ENCODE measurements at regions not wholly inside any gene's neighbourhood (a gene's known extent, or its start where the extent isn't known, plus 50 kb on each side); places are given as distances from the start of the nearest gene placed in this dataset.

DNA sequence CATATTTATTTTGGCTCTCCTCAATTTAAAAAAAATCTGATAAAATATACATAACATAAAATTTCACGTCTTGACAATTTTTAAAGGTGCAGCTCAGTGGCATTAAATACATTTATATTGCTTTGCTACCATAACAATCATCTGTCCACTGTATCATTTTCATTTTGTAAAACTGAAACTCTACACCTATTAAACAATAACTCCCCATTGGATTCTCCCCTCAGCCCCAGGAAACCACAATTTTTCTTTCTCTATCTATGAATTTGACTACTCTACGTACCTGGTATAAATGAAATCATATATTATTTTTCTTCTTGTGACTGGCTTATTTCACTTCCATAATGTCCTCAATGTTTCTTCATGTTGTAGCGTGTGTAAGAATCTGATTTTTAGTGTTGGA lies 563.5 kb downstream of the PRR16 start:
- ChIA-PET POLR2A (no interaction called here), CTCF (no interaction called here)
- Histone ChIP-seq H3K36me3 (replicated peaks in 1 of 2; ENCODE audit: control extremely low read depth in 1 of 2, control insufficient read depth in 1 of 2, extremely low read depth in 1 of 2, insufficient read depth in 2 of 2, low read length in 1 of 2) (no peaks in the 10 kb centered on the region), H3K27ac (ENCODE audit: low read length in 2 of 2) (no peak overlapping the region), H3K4me3 (ENCODE audit: control extremely low read depth in 1 of 5, extremely low read depth in 1 of 5, insufficient read depth in 1 of 5, low read depth in 2 of 5, low read length in 4 of 5) (no peak overlapping the region), H3K79me2 (ENCODE audit: control insufficient read depth, insufficient read depth, low read length) (no peaks in the 10 kb centered on the region), H4K20me1 (ENCODE audit: control insufficient read depth, insufficient read depth, low read length, poor library complexity, severe bottlenecking) (no peaks in the 10 kb centered on the region), H3K4me1 (ENCODE audit: control insufficient read depth in 2 of 2, insufficient read depth in 2 of 2, low read length in 2 of 2) (no peaks in the 10 kb centered on the region), H3K9ac (ENCODE audit: low read length) (no peak overlapping the region), H3K9me3 (ENCODE audit: control extremely low read depth in 1 of 3, control insufficient read depth in 2 of 3, insufficient read depth in 1 of 3, low read length in 2 of 3) (no peaks in the 10 kb centered on the region), H2AFZ (ENCODE audit: insufficient read depth, low read depth, low read length, poor library complexity, severe bottlenecking) (no peak overlapping the region), H3K4me2 (replicated peaks; ENCODE audit: low read depth, low read length, poor library complexity, severe bottlenecking) (no peak overlapping the region), H3K27me3 (replicated peaks in 1 of 4; ENCODE audit: control extremely low read depth in 1 of 4, control insufficient read depth in 3 of 4, insufficient read depth in 4 of 4, low read length in 3 of 4) (no peaks in the 10 kb centered on the region)
- WGBS (ENCODE audit: insufficient coverage) = 86% methylated on average over 1 of the region's 3 CpGs
- no peaks in the 10 kb centered on the region for H3K4me1 Mint-ChIP-seq
- intact Hi-C loops (cut with micrococcal nuclease) = no loop called here
- ATAC-seq (ENCODE audit: low read depth) (no peak), DNase-seq (no peak)
- no peaks in the 10 kb centered on the region for H3K27me3 Mint-ChIP-seq
- TF ChIP-seq, protein P1, sequence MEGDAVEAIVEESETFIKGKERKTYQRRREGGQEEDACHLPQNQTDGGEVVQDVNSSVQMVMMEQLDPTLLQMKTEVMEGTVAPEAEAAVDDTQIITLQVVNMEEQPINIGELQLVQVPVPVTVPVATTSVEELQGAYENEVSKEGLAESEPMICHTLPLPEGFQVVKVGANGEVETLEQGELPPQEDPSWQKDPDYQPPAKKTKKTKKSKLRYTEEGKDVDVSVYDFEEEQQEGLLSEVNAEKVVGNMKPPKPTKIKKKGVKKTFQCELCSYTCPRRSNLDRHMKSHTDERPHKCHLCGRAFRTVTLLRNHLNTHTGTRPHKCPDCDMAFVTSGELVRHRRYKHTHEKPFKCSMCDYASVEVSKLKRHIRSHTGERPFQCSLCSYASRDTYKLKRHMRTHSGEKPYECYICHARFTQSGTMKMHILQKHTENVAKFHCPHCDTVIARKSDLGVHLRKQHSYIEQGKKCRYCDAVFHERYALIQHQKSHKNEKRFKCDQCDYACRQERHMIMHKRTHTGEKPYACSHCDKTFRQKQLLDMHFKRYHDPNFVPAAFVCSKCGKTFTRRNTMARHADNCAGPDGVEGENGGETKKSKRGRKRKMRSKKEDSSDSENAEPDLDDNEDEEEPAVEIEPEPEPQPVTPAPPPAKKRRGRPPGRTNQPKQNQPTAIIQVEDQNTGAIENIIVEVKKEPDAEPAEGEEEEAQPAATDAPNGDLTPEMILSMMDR (IDR thresholded peaks at IDR 0.05) = no peak
- no peak for TF ChIP-seq EZH2 (IDR thresholded peaks at IDR 0.05; ENCODE audit: borderline replicate concordance, insufficient read depth, low read depth, low read length, poor library complexity, severe bottlenecking)
- no peak overlapping the region for H3K27ac Mint-ChIP-seq
- no peaks in the 10 kb centered on the region for H3K9me3 Mint-ChIP-seq (ENCODE audit: insufficient read depth)
- no peak overlapping the region for H3K4me3 Mint-ChIP-seq

- H3K4me1 ChIP-seq (ENCODE audit: control insufficient read depth in 2 of 2, insufficient read depth in 2 of 2, low read length in 2 of 2) = no peaks in the 10 kb centered on the region
- Mint-ChIP-seq H3K4me1 (no peaks in the 10 kb centered on the region), H3K27ac (no peak overlapping the region), H3K27me3 (no peaks in the 10 kb centered on the region), H3K4me3 (no peak overlapping the region), H3K9me3 (ENCODE audit: insufficient read depth) (peaks cover 1% of the 10 kb centered on the region)
- CTCF ChIA-PET = no interaction called here
- no CpG with 5 or more reads among the region's 4 CpGs for WGBS (ENCODE audit: insufficient coverage)
- H3K27me3 ChIP-seq (replicated peaks in 1 of 4; ENCODE audit: control extremely low read depth in 1 of 4, control insufficient read depth in 3 of 4, insufficient read depth in 4 of 4, low read length in 3 of 4) = no peaks in the 10 kb centered on the region
- no peaks in the 10 kb centered on the region for H3K9me3 ChIP-seq (ENCODE audit: control extremely low read depth in 1 of 3, control insufficient read depth in 2 of 3, insufficient read depth in 1 of 3, low read length in 2 of 3)
- intact Hi-C loops (cut with micrococcal nuclease) = no loop called here
- no peaks in the 10 kb centered on the region for H4K20me1 ChIP-seq (ENCODE audit: control insufficient read depth, insufficient read depth, low read length, poor library complexity, severe bottlenecking)
- no peak overlapping the region for H3K9ac ChIP-seq (ENCODE audit: low read length)
- no peaks in the 10 kb centered on the region for H3K36me3 ChIP-seq (replicated peaks in 1 of 2; ENCODE audit: control extremely low read depth in 1 of 2, control insufficient read depth in 1 of 2, extremely low read depth in 1 of 2, insufficient read depth in 2 of 2, low read length in 1 of 2)
- TF ChIP-seq, protein P1 (IDR thresholded peaks at IDR 0.05) = no peak
- TF ChIP-seq EZH2 (IDR thresholded peaks at IDR 0.05; ENCODE audit: borderline replicate concordance, insufficient read depth, low read depth, low read length, poor library complexity, severe bottlenecking) = no peak
- no peaks in the 10 kb centered on the region for H3K79me2 ChIP-seq (ENCODE audit: control insufficient read depth, insufficient read depth, low read length)
- DNase-seq = no peak
- ATAC-seq (ENCODE audit: low read depth) = no peak
- POLR2A ChIA-PET = no interaction called here
- H2AFZ ChIP-seq (ENCODE audit: insufficient read depth, low read depth, low read length, poor library complexity, severe bottlenecking) = no peak overlapping the region
- H3K4me3 ChIP-seq (ENCODE audit: control extremely low read depth in 1 of 5, extremely low read depth in 1 of 5, insufficient read depth in 1 of 5, low read depth in 2 of 5, low read length in 4 of 5) = no peak overlapping the region
- no peak overlapping the region for H3K27ac ChIP-seq (ENCODE audit: low read length in 2 of 2)
- no peak overlapping the region for H3K4me2 ChIP-seq (replicated peaks; ENCODE audit: low read depth, low read length, poor library complexity, severe bottlenecking)
Measured at GRCh38 chr5:121029536-121030245, 565.6 kb downstream of the PRR16 start.

Measured in B cell (primary cell).